Astrocyte (in vitro differentiated cells and primary cell): ENCODE measurements at regions not wholly inside any gene's neighbourhood (a gene's known extent, or its start where the extent isn't known, plus 50 kb on each side); places are given as distances from the start of the nearest gene placed in this dataset.

Experiments used
- DNase-seq: peaks from one replicate; pipeline ENCODE4 v3.0.0-alpha.2; 2010; ENCODE audit warnings: low read depth
- FAIRE-seq: peaks from 2 replicates; lab custom pipeline; 2011; peaks lifted over from hg19 to GRCh38; lab: Jason Lieb, UNC
- H2AFZ ChIP-seq: 2 replicates; pipeline ENCODE4 v1.6.0; 2012; ENCODE audit warnings: low read depth, low read length, inconsistent platforms
- H3K27ac ChIP-seq: 2 replicates; pipeline ENCODE4 v1.5.1; 2011; ENCODE audit warnings: low read depth, low read length, inconsistent platforms
- H3K27me3 ChIP-seq: 2 replicates; pipeline ENCODE4 v1.6.0; 2011; ENCODE audit warnings: low read length, inconsistent platforms; ENCODE audit not compliant: insufficient read depth
- H3K36me3 ChIP-seq: 2 replicates; pipeline ENCODE4 v1.5.1; 2011; ENCODE audit warnings: low read length, inconsistent platforms; ENCODE audit not compliant: insufficient read depth
- H3K4me1 ChIP-seq: 2 replicates; pipeline ENCODE4 v1.5.1; 2011; ENCODE audit warnings: low read length, inconsistent platforms; ENCODE audit not compliant: insufficient read depth
- H3K4me2 ChIP-seq: 2 replicates; pipeline ENCODE4 v1.6.0; 2012; ENCODE audit warnings: low read length, inconsistent platforms
- H3K4me3 ChIP-seq: 2 replicates; pipeline ENCODE4 v1.5.1; 2011; ENCODE audit warnings: low read depth, mild to moderate bottlenecking, low read length, inconsistent platforms; ENCODE audit not compliant: insufficient read depth
- H3K79me2 ChIP-seq: 2 replicates; pipeline ENCODE4 v1.6.0; 2012; ENCODE audit warnings: mild to moderate bottlenecking, low read length, inconsistent platforms; ENCODE audit not compliant: insufficient read depth
- H3K9ac ChIP-seq: 2 replicates; pipeline ENCODE4 v1.6.0; 2012; ENCODE audit warnings: mild to moderate bottlenecking, low read length, inconsistent platforms
- H3K9me3 ChIP-seq: 2 replicates; pipeline ENCODE4 v1.5.1; 2012; ENCODE audit warnings: low read depth, mild to moderate bottlenecking, low read length, inconsistent platforms; ENCODE audit not compliant: insufficient read depth
- H4K20me1 ChIP-seq: 2 replicates; pipeline ENCODE4 v1.6.0; 2012; ENCODE audit warnings: low read length, inconsistent platforms; ENCODE audit not compliant: insufficient read depth
- H3K27ac Mint-ChIP-seq: one replicate; pipeline ENCODE4 v1.8.0; 2021; ENCODE audit warnings: mild to moderate bottlenecking, mixed read lengths; ENCODE audit not compliant: unreplicated experiment
- H3K27me3 Mint-ChIP-seq: one replicate; pipeline ENCODE4 v1.8.0; 2021; ENCODE audit warnings: low read depth, mixed read lengths; ENCODE audit not compliant: unreplicated experiment
- H3K36me3 Mint-ChIP-seq: one replicate; pipeline ENCODE4 v1.8.0; 2021; ENCODE audit warnings: low read depth, mixed read lengths; ENCODE audit not compliant: unreplicated experiment
- H3K4me1 Mint-ChIP-seq: one replicate; pipeline ENCODE4 v1.8.0; 2021; ENCODE audit warnings: low read depth, mixed read lengths; ENCODE audit not compliant: unreplicated experiment
- H3K4me3 Mint-ChIP-seq: one replicate; pipeline ENCODE4 v1.8.0; 2021; ENCODE audit warnings: mild to moderate bottlenecking, moderate library complexity, mixed read lengths; ENCODE audit not compliant: unreplicated experiment
- H3K9me3 Mint-ChIP-seq: one replicate; pipeline ENCODE4 v1.8.0; 2021; ENCODE audit warnings: mild to moderate bottlenecking, mixed read lengths; ENCODE audit not compliant: unreplicated experiment
- CTCF ChIP-seq: IDR thresholded peaks from 2 replicates; pipeline ENCODE4 v1.5.1; 2011; ENCODE audit warnings: low read depth, mild to moderate bottlenecking, inconsistent platforms, low read length, moderate library complexity; ENCODE audit not compliant: insufficient read depth
- EZH2 ChIP-seq: IDR thresholded peaks from 2 replicates; pipeline ENCODE4 v1.6.1; 2012; ENCODE audit warnings: mild to moderate bottlenecking, low read length, inconsistent platforms; ENCODE audit not compliant: insufficient read depth

GRCh38 chr3:16667633-16668032, 62.4 kb upstream of the DAZL start:
- FAIRE-seq (no peak), DNase-seq (no peak)
- Histone ChIP-seq H3K9ac (no peak overlapping the region), H3K4me1 (no peaks in the 10 kb centered on the region), H3K27me3 (no peaks in the 10 kb centered on the region), H3K9me3 (no peaks in the 10 kb centered on the region), H2AFZ (no peak overlapping the region), H3K4me3 (no peak overlapping the region), H3K4me2 (no peak overlapping the region), H3K27ac (no peak overlapping the region), H3K36me3 (no peaks in the 10 kb centered on the region), H3K79me2 (no peaks in the 10 kb centered on the region), H4K20me1 (no peaks in the 10 kb centered on the region)
- H3K9me3 Mint-ChIP-seq, result no peaks in the 10 kb centered on the region
- H3K4me3 Mint-ChIP-seq, result no peak overlapping the region
- no peak overlapping the region for H3K27ac Mint-ChIP-seq
- peaks cover 3% of the 10 kb centered on the region for H3K27me3 Mint-ChIP-seq
- TF ChIP-seq CTCF (no peak), EZH2 (no peak)
- no peaks in the 10 kb centered on the region for H3K36me3 Mint-ChIP-seq
- H3K4me1 Mint-ChIP-seq, result peaks cover 4% of the 10 kb centered on the region

- H3K27ac Mint-ChIP-seq, result no peak overlapping the region
- H3K4me3 Mint-ChIP-seq, result no peak overlapping the region
- Histone ChIP-seq H3K4me3 (no peak overlapping the region), H3K9me3 (no peaks in the 10 kb centered on the region), H4K20me1 (no peaks in the 10 kb centered on the region), H3K79me2 (no peaks in the 10 kb centered on the region), H3K27ac (no peak overlapping the region), H2AFZ (no peak overlapping the region), H3K9ac (no peak overlapping the region), H3K4me2 (no peak overlapping the region), H3K36me3 (no peaks in the 10 kb centered on the region), H3K27me3 (no peaks in the 10 kb centered on the region), H3K4me1 (no peaks in the 10 kb centered on the region)
- DNase-seq (no peak), FAIRE-seq (no peak)
- no peaks in the 10 kb centered on the region for H3K27me3 Mint-ChIP-seq
- peaks cover 4% of the 10 kb centered on the region for H3K4me1 Mint-ChIP-seq
- TF ChIP-seq CTCF, result no peak
- no peak for TF ChIP-seq EZH2
- no peaks in the 10 kb centered on the region for H3K36me3 Mint-ChIP-seq
- no peaks in the 10 kb centered on the region for H3K9me3 Mint-ChIP-seq
These were observed 63.7 kb upstream of the DAZL start for GRCh38 chr3:16668776-16669545.

- FAIRE-seq, result no peak
- no peak overlapping the region for H3K27ac ChIP-seq
These were observed 65.0 kb upstream of the DAZL start for GRCh38 chr3:16670191-16670590.

More at GRCh38 chr3:16670191-16670590, 65.0 kb upstream of the DAZL start:
- Mint-ChIP-seq H3K27me3 (no peaks in the 10 kb centered on the region), H3K4me3 (no peak overlapping the region), H3K27ac (no peak overlapping the region), H3K9me3 (no peaks in the 10 kb centered on the region), H3K36me3 (no peaks in the 10 kb centered on the region), H3K4me1 (no peaks in the 10 kb centered on the region)
- Histone ChIP-seq H3K79me2 (no peaks in the 10 kb centered on the region), H3K4me2 (no peak overlapping the region), H2AFZ (no peak overlapping the region), H4K20me1 (no peaks in the 10 kb centered on the region), H3K4me3 (no peak overlapping the region), H3K9me3 (no peaks in the 10 kb centered on the region), H3K4me1 (no peaks in the 10 kb centered on the region), H3K36me3 (no peaks in the 10 kb centered on the region), H3K9ac (no peak overlapping the region), H3K27me3 (no peaks in the 10 kb centered on the region)
- TF ChIP-seq CTCF (no peak), EZH2 (no peak)
- no peak for DNase-seq
